SK-N-MC (cell line): ENCODE measurements at regions not wholly inside any gene's neighbourhood (a gene's known extent, or its start where the extent isn't known, plus 50 kb on each side); places are given as distances from the start of the nearest gene placed in this dataset.
"Not testable (repeated sequence)": the region's sequence is repeated elsewhere in the genome, so short reads cannot be mapped to it uniquely, and the experiment has no call there.

ENCODE experiments used
- DNase-seq: peaks from one replicate; pipeline ENCODE4 v3.0.0-alpha.2; 2011; ENCODE audit warnings: low read depth, low spot score
- H3K27ac ChIP-seq: fragments of 200-600 bp; sonication (generic); 2 replicates; pipeline ENCODE4 v1.5.1; 2016; ENCODE audit warnings: mixed run types
- H3K36me3 ChIP-seq: fragments of 200-600 bp; sonication (generic); 2 replicates; pipeline ENCODE4 v1.6.1; 2017; ENCODE audit warnings: antibody characterized with exemption, low read length, mixed read lengths; ENCODE audit not compliant: insufficient read depth
- H3K4me3 ChIP-seq: fragments of 200-600 bp; sonication (generic); 2 replicates; pipeline ENCODE4 v1.5.1; 2016
- H3K9ac ChIP-seq: fragments of 200-600 bp; sonication (generic); 2 replicates; pipeline ENCODE4 v1.8.0; 2017; ENCODE audit warnings: mixed run types, mixed read lengths; ENCODE audit not compliant: insufficient read length
- H3K9me3 ChIP-seq: fragments of 200-600 bp; sonication (generic); 2 replicates; pipeline ENCODE4 v1.6.1; 2017; ENCODE audit warnings: low read depth, mild to moderate bottlenecking, antibody characterized with exemption, low read length, moderate library complexity, mixed read lengths
- EZH2 ChIP-seq: fragments of 200-600 bp; sonication (generic); IDR thresholded peaks from one replicate; pipeline ENCODE4 v1.6.1; 2017; ENCODE audit warnings: antibody characterized with exemption
- FOXP2 ChIP-seq: optimal IDR thresholded peaks from 2 replicates; pipeline ENCODE3; 2011; ENCODE audit warnings: mild to moderate bottlenecking, moderate library complexity; ENCODE audit not compliant: insufficient read depth; ENCODE audit errors: extremely low read length, control extremely low read depth
- POLR2AphosphoS5 ChIP-seq: IDR thresholded peaks from 2 replicates; pipeline ENCODE4 v1.6.1; 2012; ENCODE audit warnings: mild to moderate bottlenecking, low read depth, low read length, borderline replicate concordance

GRCh38 chr2:52608030-52608429 lies 1159.6 kb upstream of the CHAC2 start:
- no peak overlapping the region for H3K27ac ChIP-seq
- TF ChIP-seq EZH2 (no peak), FOXP2 (no peak), POLR2AphosphoS5 (no peak)

GRCh38 chr2:52597346-52597745 lies 1170.3 kb upstream of the CHAC2 start:
- Histone ChIP-seq H3K4me3 (no peak overlapping the region), H3K27ac (no peak overlapping the region), H3K9ac (no peak overlapping the region), H3K9me3 (no peaks in the 10 kb centered on the region), H3K36me3 (no peaks in the 10 kb centered on the region)
- no peak for DNase-seq
- TF ChIP-seq FOXP2 (no peak), POLR2AphosphoS5 (no peak), EZH2 (no peak)

More at GRCh38 chr2:52608030-52608429, 1159.6 kb upstream of the CHAC2 start:
- Histone ChIP-seq H3K9ac (no peak overlapping the region), H3K36me3 (no peaks in the 10 kb centered on the region), H3K9me3 (no peaks in the 10 kb centered on the region), H3K4me3 (no peak overlapping the region)
- no peak for DNase-seq

- DNase-seq: no peak
- Histone ChIP-seq H3K36me3 (no peaks in the 10 kb centered on the region), H3K27ac (no peak overlapping the region), H3K9me3 (no peaks in the 10 kb centered on the region), H3K9ac (no peak overlapping the region), H3K4me3 (no peak overlapping the region)
- no peak for TF ChIP-seq FOXP2
- no peak for TF ChIP-seq EZH2
- no peak for TF ChIP-seq POLR2AphosphoS5
Observed at GRCh38 chr2:52594026-52594425, 1173.6 kb upstream of the CHAC2 start.

- H3K9me3 ChIP-seq, DNase-seq, H3K4me3 ChIP-seq, H3K27ac ChIP-seq, H3K9ac ChIP-seq, H3K36me3 ChIP-seq: not testable (repeated sequence)
Observed at GRCh38 chr2:52584071-52584470, 1183.5 kb upstream of the CHAC2 start.

GRCh38 chr2:52572469-52572894 lies 1195.1 kb upstream of the CHAC2 start:
- no peak for TF ChIP-seq POLR2AphosphoS5
- TF ChIP-seq FOXP2: no peak
- no peak for TF ChIP-seq EZH2
- Histone ChIP-seq H3K36me3 (no peaks in the 10 kb centered on the region), H3K9me3 (no peaks in the 10 kb centered on the region), H3K9ac (no peak overlapping the region), H3K27ac (no peak overlapping the region), H3K4me3 (no peak overlapping the region)
- no peak for DNase-seq

- no peak for DNase-seq
- TF ChIP-seq FOXP2: no peak
- no peak for TF ChIP-seq POLR2AphosphoS5
- TF ChIP-seq EZH2: no peak
- H3K9me3 ChIP-seq: no peaks in the 10 kb centered on the region
- H3K36me3 ChIP-seq: no peaks in the 10 kb centered on the region
- H3K4me3 ChIP-seq: no peak overlapping the region
- H3K27ac ChIP-seq: no peak overlapping the region
- H3K9ac ChIP-seq: no peak overlapping the region
Observed at GRCh38 chr2:52571380-52572347, 1195.9 kb upstream of the CHAC2 start.

GRCh38 chr2:52570716-52571115 lies 1196.9 kb upstream of the CHAC2 start:
- H3K9me3 ChIP-seq: no peaks in the 10 kb centered on the region
- TF ChIP-seq FOXP2: no peak
- TF ChIP-seq POLR2AphosphoS5: no peak
- no peak for TF ChIP-seq EZH2
- no peak overlapping the region for H3K9ac ChIP-seq
- DNase-seq: no peak
- H3K27ac ChIP-seq: no peak overlapping the region
- no peak overlapping the region for H3K4me3 ChIP-seq
- H3K36me3 ChIP-seq: no peaks in the 10 kb centered on the region

- TF ChIP-seq EZH2 (no peak), POLR2AphosphoS5 (no peak), FOXP2 (no peak)
- no peak overlapping the region for H3K4me3 ChIP-seq
- H3K9me3 ChIP-seq: no peaks in the 10 kb centered on the region
- no peaks in the 10 kb centered on the region for H3K36me3 ChIP-seq
- no peak overlapping the region for H3K9ac ChIP-seq
- H3K27ac ChIP-seq: no peak overlapping the region
- DNase-seq: no peak
Observed at GRCh38 chr2:52563151-52563550, 1204.5 kb upstream of the CHAC2 start.

- no peak overlapping the region for H3K27ac ChIP-seq
- H3K9ac ChIP-seq: no peak overlapping the region
- no peaks in the 10 kb centered on the region for H3K9me3 ChIP-seq
- DNase-seq: no peak
- H3K4me3 ChIP-seq: no peak overlapping the region
- no peaks in the 10 kb centered on the region for H3K36me3 ChIP-seq
- TF ChIP-seq EZH2: no peak
- no peak for TF ChIP-seq POLR2AphosphoS5
- TF ChIP-seq FOXP2: no peak
Observed at GRCh38 chr2:52558265-52558664, 1209.3 kb upstream of the CHAC2 start.
